ENCODE measurements at regions not wholly inside any gene's neighbourhood (a gene's known extent, or its start where the extent isn't known, plus 50 kb on each side); places are given as distances from the start of the nearest gene placed in this dataset.

DNA sequence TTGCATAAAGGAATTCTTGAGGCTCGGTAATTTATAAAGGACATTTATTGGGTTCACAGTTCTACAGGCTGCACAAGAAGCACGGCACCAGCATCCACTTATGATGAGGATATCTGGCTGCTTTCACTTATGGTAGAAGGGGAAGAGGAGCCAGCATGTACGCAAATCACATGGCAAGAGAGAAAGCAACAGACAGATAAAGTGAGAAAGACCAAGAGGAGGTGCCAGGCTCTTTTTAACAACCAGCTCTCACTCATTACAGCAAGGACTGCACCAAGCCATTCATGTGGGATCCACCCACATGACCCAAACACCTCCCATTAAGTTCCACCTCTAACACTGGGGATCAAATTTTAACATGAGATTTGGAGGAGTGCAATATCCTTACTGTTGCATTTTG, 1198.2 kb downstream of the ADGRL3 start:
- TF ChIP-seq, protein P1, sequence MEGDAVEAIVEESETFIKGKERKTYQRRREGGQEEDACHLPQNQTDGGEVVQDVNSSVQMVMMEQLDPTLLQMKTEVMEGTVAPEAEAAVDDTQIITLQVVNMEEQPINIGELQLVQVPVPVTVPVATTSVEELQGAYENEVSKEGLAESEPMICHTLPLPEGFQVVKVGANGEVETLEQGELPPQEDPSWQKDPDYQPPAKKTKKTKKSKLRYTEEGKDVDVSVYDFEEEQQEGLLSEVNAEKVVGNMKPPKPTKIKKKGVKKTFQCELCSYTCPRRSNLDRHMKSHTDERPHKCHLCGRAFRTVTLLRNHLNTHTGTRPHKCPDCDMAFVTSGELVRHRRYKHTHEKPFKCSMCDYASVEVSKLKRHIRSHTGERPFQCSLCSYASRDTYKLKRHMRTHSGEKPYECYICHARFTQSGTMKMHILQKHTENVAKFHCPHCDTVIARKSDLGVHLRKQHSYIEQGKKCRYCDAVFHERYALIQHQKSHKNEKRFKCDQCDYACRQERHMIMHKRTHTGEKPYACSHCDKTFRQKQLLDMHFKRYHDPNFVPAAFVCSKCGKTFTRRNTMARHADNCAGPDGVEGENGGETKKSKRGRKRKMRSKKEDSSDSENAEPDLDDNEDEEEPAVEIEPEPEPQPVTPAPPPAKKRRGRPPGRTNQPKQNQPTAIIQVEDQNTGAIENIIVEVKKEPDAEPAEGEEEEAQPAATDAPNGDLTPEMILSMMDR (conservative IDR thresholded peaks at IDR 0.05) = no peak
- no peak for TF ChIP-seq ZFX (IDR thresholded peaks at IDR 0.05)

Data from C4-2B (cell line).